Uterus (tissue), 2 donors: ENCODE measurements at regions not wholly inside any gene's neighbourhood (a gene's known extent, or its start where the extent isn't known, plus 50 kb on each side); places are given as distances from the start of the nearest gene placed in this dataset.

Source experiments
- CTCF ChIP-seq, 4 experiments: fragments of 200-600 bp in 2 of 4; fragments of 450-650 bp in 2 of 4; sonication (generic) in 2 of 4; IDR thresholded peaks; one replicate each; pipeline ENCODE4 v1.5.1; 2016 to 2019; ENCODE audit warnings: antibody characterized with exemption in 4 of 4, mild to moderate bottlenecking in 2 of 4, moderate library complexity in 1 of 4
- POLR2A ChIP-seq, 2 donors: fragments of 450-650 bp; IDR thresholded peaks; one replicate each; pipeline ENCODE4 v1.6.1; 2016; ENCODE audit warnings: antibody characterized with exemption in 2 of 2, mild to moderate bottlenecking in 1 of 2, moderate library complexity in 1 of 2

- no peak for TF ChIP-seq CTCF (IDR thresholded peaks at IDR 0.05)
- no peak for TF ChIP-seq POLR2A (IDR thresholded peaks at IDR 0.05)
Observed at GRCh38 chr3:177249203-177249602, 51.9 kb upstream of the TBL1XR1 start.
